H7 (cell line): ENCODE measurements at regions not wholly inside any gene's neighbourhood (a gene's known extent, or its start where the extent isn't known, plus 50 kb on each side); places are given as distances from the start of the nearest gene placed in this dataset.

Experiments
- DNase-seq: peaks from one replicate; pipeline ENCODE4 v3.0.0; 2012
- H3K27me3 ChIP-seq: 2 replicates; pipeline ENCODE4 v1.6.0; 2011; ENCODE audit warnings: mild to moderate bottlenecking, low read length; ENCODE audit not compliant: control insufficient read depth, insufficient read depth
- H3K36me3 ChIP-seq: replicated peaks from 2 replicates; pipeline ENCODE4 v1.5.1; 2011; ENCODE audit warnings: low read length; ENCODE audit not compliant: control insufficient read depth, insufficient read depth
- H3K4me3 ChIP-seq: 2 replicates; pipeline ENCODE4 v1.5.1; 2011; ENCODE audit warnings: low read depth, mild to moderate bottlenecking, control low read depth, low read length, moderate library complexity; ENCODE audit not compliant: insufficient read depth

GRCh38 chr3:103006526-103007183 lies 571.8 kb downstream of the ZPLD1 start:
- no peak for DNase-seq
- Histone ChIP-seq H3K36me3 (no peaks in the 10 kb centered on the region), H3K27me3 (no peaks in the 10 kb centered on the region), H3K4me3 (no peak overlapping the region)

DNA sequence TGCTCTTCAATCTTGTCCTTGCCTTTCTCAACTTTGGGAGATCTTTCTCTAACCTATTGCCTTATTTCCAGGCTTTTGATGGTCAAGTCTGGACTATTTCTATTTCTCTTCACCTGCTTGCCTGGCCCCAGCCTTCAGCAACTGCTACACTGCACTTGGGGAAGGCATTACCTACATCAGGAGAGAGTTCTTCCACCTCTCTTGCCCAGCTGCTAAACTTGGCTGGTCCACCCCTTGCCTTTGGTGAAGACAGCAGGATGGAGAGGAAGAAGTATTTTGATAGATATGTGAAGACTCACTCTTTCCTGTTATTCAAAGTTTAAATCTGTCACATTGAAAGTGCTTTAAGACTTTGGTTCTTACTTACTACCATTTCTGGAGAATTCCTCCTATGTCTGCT lies 574.8 kb downstream of the ZPLD1 start:
- no peaks in the 10 kb centered on the region for H3K27me3 ChIP-seq
- DNase-seq = no peak
- H3K4me3 ChIP-seq = no peak overlapping the region
- H3K36me3 ChIP-seq = no peaks in the 10 kb centered on the region

- H3K4me3 ChIP-seq = no peak overlapping the region
- no peaks in the 10 kb centered on the region for H3K36me3 ChIP-seq
- H3K27me3 ChIP-seq = no peaks in the 10 kb centered on the region
- DNase-seq = no peak
Measured at GRCh38 chr3:103025880-103026279, 591.1 kb downstream of the ZPLD1 start.

DNA sequence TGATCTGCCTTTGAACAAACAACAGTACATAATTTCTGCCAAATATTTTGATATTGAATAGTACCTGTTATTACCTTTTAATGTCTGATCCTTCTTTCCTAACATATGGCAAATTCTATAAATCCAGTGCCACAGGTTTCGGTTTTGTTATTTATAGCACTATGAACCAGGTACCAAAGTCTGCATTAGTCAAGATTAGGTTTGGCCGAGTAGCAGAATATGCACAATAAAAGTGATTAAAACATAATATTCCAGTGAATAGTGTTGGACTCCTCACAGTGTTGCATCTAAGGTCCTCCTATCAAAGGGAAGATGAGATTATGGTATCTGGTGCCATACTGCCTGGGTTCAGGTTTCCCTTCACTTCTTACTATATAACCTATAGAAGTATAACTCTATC lies 599.0 kb downstream of the ZPLD1 start:
- H3K27me3 ChIP-seq = no peaks in the 10 kb centered on the region
- DNase-seq = no peak
- H3K36me3 ChIP-seq = no peaks in the 10 kb centered on the region
- H3K4me3 ChIP-seq = no peak overlapping the region

DNA sequence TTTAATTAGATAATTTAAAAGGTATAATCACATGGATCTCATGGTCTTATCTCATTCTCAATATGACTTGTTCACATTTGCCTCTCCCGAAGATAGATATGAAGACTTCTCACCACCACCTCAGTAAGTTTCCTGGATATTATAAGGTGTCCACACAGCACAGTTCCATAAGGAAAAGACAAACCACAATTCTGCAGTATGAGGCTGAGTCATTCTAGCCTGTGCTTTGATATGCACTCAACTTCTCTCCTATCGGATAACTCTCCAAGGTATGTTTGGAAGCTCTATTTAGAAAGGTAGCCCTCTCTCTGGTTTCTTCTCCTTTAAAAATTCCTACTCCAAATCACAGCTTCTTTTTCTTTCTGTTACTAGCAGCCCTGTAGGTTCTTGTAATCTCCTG lies 612.8 kb downstream of the ZPLD1 start:
- DNase-seq = no peak
- H3K27me3 ChIP-seq = no peaks in the 10 kb centered on the region
- H3K4me3 ChIP-seq = no peak overlapping the region
- no peaks in the 10 kb centered on the region for H3K36me3 ChIP-seq

DNA sequence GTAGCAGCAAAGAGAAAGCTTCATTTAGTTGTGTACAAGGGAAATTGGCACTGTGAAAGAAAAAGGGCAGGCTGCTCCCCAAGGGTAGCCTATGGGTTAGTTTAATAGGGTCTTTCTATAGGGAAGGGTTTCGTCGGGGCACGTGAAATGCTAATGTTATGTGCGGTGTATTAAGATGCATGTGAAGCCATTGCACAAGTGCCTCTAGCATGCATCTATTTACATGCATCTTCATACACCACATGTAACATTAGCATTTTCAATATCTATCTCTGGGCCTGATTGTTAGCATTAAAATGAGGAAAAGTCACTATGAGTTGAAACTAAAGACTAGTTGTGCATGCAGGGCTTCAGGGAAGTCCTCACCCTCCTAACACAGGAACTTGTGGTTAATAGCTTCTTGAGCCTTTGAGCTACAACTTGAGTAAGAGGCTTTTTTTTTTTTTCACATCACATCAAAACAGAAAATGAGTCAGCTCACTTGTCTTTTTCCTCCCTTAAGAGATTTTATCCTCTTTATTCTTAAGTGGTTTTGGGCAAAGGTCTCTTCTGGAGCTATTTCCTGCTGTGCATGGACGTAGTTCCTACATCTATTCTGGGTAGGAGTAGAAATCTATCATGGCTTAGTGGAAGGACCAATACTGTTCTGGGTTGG lies 613.4 kb downstream of the ZPLD1 start:
- Histone ChIP-seq H3K27me3 (no peaks in the 10 kb centered on the region), H3K36me3 (no peaks in the 10 kb centered on the region), H3K4me3 (no peak overlapping the region)
- no peak for DNase-seq

- H3K27me3 ChIP-seq = no peaks in the 10 kb centered on the region
- no peaks in the 10 kb centered on the region for H3K36me3 ChIP-seq
- H3K4me3 ChIP-seq = no peak overlapping the region
- no peak for DNase-seq
Measured at GRCh38 chr3:103052236-103052830, 617.5 kb downstream of the ZPLD1 start.

- no peak for DNase-seq
- Histone ChIP-seq H3K36me3 (no peaks in the 10 kb centered on the region), H3K27me3 (no peaks in the 10 kb centered on the region), H3K4me3 (no peak overlapping the region)
Measured at GRCh38 chr3:103055021-103055520, 620.3 kb downstream of the ZPLD1 start.

GRCh38 chr3:103056542-103056941 lies 621.7 kb downstream of the ZPLD1 start:
- no peaks in the 10 kb centered on the region for H3K36me3 ChIP-seq
- no peak for DNase-seq
- H3K4me3 ChIP-seq = no peak overlapping the region
- no peaks in the 10 kb centered on the region for H3K27me3 ChIP-seq

DNA sequence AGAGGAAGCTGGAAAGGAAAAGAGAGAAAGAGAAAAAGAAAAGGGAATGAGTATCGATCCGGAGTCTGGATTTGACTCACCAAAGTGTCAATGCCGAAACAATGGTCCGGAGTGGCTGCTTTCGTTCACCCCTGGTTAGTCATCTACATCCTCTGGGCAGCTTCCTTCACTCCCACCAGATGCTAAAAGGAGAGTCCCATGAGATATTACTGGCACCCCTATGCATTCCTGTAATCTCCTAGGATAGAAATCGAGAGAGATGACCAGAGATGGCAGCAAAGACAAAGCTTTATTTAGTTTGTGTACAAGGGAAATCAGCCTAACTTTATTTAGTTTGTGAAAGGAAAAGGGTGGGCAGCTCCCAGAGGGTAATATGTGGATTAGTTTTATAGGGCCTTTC lies 622.2 kb downstream of the ZPLD1 start:
- Histone ChIP-seq H3K4me3 (no peak overlapping the region), H3K27me3 (no peaks in the 10 kb centered on the region), H3K36me3 (no peaks in the 10 kb centered on the region)
- DNase-seq = no peak

DNA sequence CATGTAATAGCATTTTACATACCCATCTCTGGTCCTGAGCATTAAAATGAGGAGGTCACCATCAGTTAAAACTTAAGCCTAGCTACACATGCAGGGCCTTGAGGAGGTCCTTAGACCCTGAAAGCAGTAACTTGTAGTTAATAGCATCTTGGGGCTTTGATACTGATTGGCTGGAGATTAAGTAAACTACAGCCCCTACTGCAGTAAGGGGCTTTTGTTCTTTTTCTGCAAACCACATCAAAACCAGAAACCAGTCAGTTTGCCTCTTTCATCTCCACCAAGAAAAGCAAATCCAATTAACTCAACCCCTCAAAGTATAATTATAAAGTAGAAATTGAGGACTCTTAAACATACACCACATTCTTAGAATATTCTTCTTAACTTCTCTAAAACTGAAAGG lies 622.7 kb downstream of the ZPLD1 start:
- DNase-seq = no peak
- Histone ChIP-seq H3K4me3 (no peak overlapping the region), H3K27me3 (no peaks in the 10 kb centered on the region), H3K36me3 (no peaks in the 10 kb centered on the region)

- Histone ChIP-seq H3K27me3 (no peaks in the 10 kb centered on the region), H3K36me3 (no peaks in the 10 kb centered on the region), H3K4me3 (no peak overlapping the region)
- DNase-seq = no peak
Measured at GRCh38 chr3:103059432-103059831, 624.6 kb downstream of the ZPLD1 start.

DNA sequence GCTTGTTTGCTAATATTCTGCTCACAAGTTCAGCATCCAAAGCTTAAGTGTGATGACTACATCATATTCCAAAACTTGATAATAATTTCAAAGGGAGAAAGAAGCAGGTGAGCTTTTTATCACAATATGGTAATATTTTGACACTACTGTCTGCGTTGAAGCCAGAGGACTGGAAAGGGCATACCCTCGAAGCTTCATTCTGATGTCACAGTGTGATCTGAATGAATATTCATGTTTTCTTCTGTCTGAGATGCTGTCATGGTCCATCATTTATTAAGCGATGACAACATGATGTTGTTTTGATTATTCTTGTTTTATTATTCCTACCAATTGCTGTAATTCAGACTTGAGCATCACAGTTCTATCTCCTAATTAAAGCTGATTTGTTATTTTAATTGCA lies 625.4 kb downstream of the ZPLD1 start:
- Histone ChIP-seq H3K36me3 (no peaks in the 10 kb centered on the region), H3K4me3 (no peak overlapping the region), H3K27me3 (no peaks in the 10 kb centered on the region)
- no peak for DNase-seq

GRCh38 chr3:103067963-103068362 lies 633.1 kb downstream of the ZPLD1 start:
- no peak overlapping the region for H3K4me3 ChIP-seq

GRCh38 chr3:103075282-103075681 lies 640.5 kb downstream of the ZPLD1 start:
- DNase-seq = no peak
- Histone ChIP-seq H3K36me3 (no peaks in the 10 kb centered on the region), H3K27me3 (no peaks in the 10 kb centered on the region), H3K4me3 (no peak overlapping the region)

More at GRCh38 chr3:103067963-103068362, 633.1 kb downstream of the ZPLD1 start:
- Histone ChIP-seq H3K36me3 (no peaks in the 10 kb centered on the region), H3K27me3 (no peaks in the 10 kb centered on the region)
- DNase-seq = no peak
